Pancreas (tissue), 10 donors: ENCODE measurements at regions not wholly inside any gene's neighbourhood (a gene's known extent, or its start where the extent isn't known, plus 50 kb on each side); places are given as distances from the start of the nearest gene placed in this dataset.
"Not testable (repeated sequence)": the region's sequence is repeated elsewhere in the genome, so short reads cannot be mapped to it uniquely, and the experiment has no call there.

ENCODE experiments used
- ATAC-seq, 4 donors: fragments of 200-7000 bp; cut with Tn5 transposase; one replicate each; pipeline versions ENCODE4 v1.8.0 to v1.9.1; 2020; ENCODE audit warnings: mild to moderate bottlenecking in 4 of 4, moderate library complexity in 4 of 4
- DNase-seq, 6 donors: peaks; one replicate each; pipeline ENCODE4 v3.0.0-alpha.2; 2020
- FAIRE-seq: peaks from 2 replicates; lab custom pipeline; 2012; peaks lifted over from hg19 to GRCh38; lab: Jason Lieb, UNC
- H3K27ac ChIP-seq, 4 donors: fragments of 200-600 bp; sonication (generic); 1 replicate in 3 of 4; 2 replicates in 1 of 4; pipeline versions ENCODE4 v1.5.0 to v1.8.0; 2020
- H3K27me3 ChIP-seq, 4 donors: fragments of 200-600 bp; one replicate each; pipeline ENCODE4 v1.8.0; 2021
- H3K36me3 ChIP-seq, 3 donors: fragments of 200-600 bp; sonication (generic) in 1 of 3; one replicate each; pipeline versions ENCODE4 v1.5.0 to v1.8.0; 2020 to 2021
- H3K4me1 ChIP-seq, 3 donors: fragments of 200-600 bp; one replicate each; pipeline ENCODE4 v1.8.0; 2021
- H3K4me3 ChIP-seq, 4 donors: fragments of 200-600 bp; sonication (generic) in 2 of 4; one replicate each; pipeline versions ENCODE4 v1.5.0 to v1.8.0; 2020 to 2021
- H3K9me3 ChIP-seq, 4 donors: fragments of 200-600 bp; one replicate each; pipeline ENCODE4 v1.8.0; 2021
- CTCF ChIP-seq, 4 donors: fragments of 200-600 bp; sonication (generic) in 3 of 4; IDR thresholded peaks; one replicate each; pipeline versions ENCODE4 v1.5.0 to v1.8.0; 2021; ENCODE audit warnings: antibody characterized with exemption in 4 of 4
- WGBS, 2 donors: extraction: QIAGEN DNeasy Blood & Tissue Kit; methylation state at CpG; one replicate each; pipeline ENCODE4 v1.1.7; 2013; 5-methylcytosine and 5-hydroxymethylcytosine counted together
- intact Hi-C, 3 donors: fragments of 100-400 bp; cut with DNase I; formaldehyde crosslinking; loops; one replicate each; pipeline versions ENCODE4 v1.11.1 to v1.14.2; 2022
- donor health status: healthy with polysubstance abuse.
- donor health status: DM: no; HTN: no; CAD: no; lungs with moderate emphysema.
- donor health status: DM: no; HTN: no; CAD: no.
- donor health status: control.
- donor health status: control.
- donor health status: Bipolar disorder and iron deficiency.
- donor health status: DM: yes; HTN: yes; CAD: no.
- donor health status: DM: no; HTN: no; CAD: no.
- donor health status: DM: no; HTN: no; CAD: no.
- donor health status: DM: yes; HTN: yes; CAD: no.

- no peaks in the 10 kb centered on the region for H3K27me3 ChIP-seq
- no peak overlapping the region for H3K4me3 ChIP-seq
- 35 to 47% methylated on average over 7 of the region's 7 CpGs for WGBS, 2 donors
- no peak for FAIRE-seq
- H3K36me3 ChIP-seq, result no peaks in the 10 kb centered on the region
- intact Hi-C loops, result no loop called here
- no peaks in the 10 kb centered on the region for H3K9me3 ChIP-seq
- H3K4me1 ChIP-seq, result no peaks in the 10 kb centered on the region
- no peak for DNase-seq
- no peak for TF ChIP-seq CTCF (IDR thresholded peaks at IDR 0.05)
- no peak for ATAC-seq
- no peak overlapping the region for H3K27ac ChIP-seq
Measured at GRCh38 chr6:130611366-130611765, 215.8 kb upstream of the SMLR1 start.

GRCh38 chr6:130613176-130613575 is 214.0 kb upstream of the SMLR1 start:
- FAIRE-seq, result no peak
- no peak for TF ChIP-seq CTCF (IDR thresholded peaks at IDR 0.05)

GRCh38 chr6:130615816-130616215 is 211.4 kb upstream of the SMLR1 start:
- intact Hi-C loops, result no loop called here

More at GRCh38 chr6:130613176-130613575, 214.0 kb upstream of the SMLR1 start:
- no peaks in the 10 kb centered on the region for H3K27me3 ChIP-seq
- H3K36me3 ChIP-seq, result no peaks in the 10 kb centered on the region
- H3K9me3 ChIP-seq, result no peaks in the 10 kb centered on the region
- H3K4me1 ChIP-seq, result no peaks in the 10 kb centered on the region
- H3K4me3 ChIP-seq, result no peak overlapping the region
- WGBS, 2 donors, result 63 to 78% methylated on average over 7 of the region's 7 CpGs
- no peak overlapping the region for H3K27ac ChIP-seq
- DNase-seq, result no peak
- no peak for ATAC-seq
- intact Hi-C loops, result no loop called here

GRCh38 chr6:130617658-130618057 is 209.5 kb upstream of the SMLR1 start:
- Histone ChIP-seq H3K4me3 (no peak overlapping the region), H3K27me3 (no peaks in the 10 kb centered on the region), H3K36me3 (no peaks in the 10 kb centered on the region), H3K4me1 (no peaks in the 10 kb centered on the region), H3K9me3 (no peaks in the 10 kb centered on the region), H3K27ac (no peak overlapping the region)
- no peak for FAIRE-seq
- no peak for ATAC-seq
- DNase-seq, result no peak
- intact Hi-C loops, result no loop called here
- 37 to 47% methylated on average over 2 of the region's 2 CpGs for WGBS, 2 donors
- no peak for TF ChIP-seq CTCF (IDR thresholded peaks at IDR 0.05)

More at GRCh38 chr6:130615816-130616215, 211.4 kb upstream of the SMLR1 start:
- Histone ChIP-seq H3K4me3 (no peak overlapping the region), H3K36me3 (no peaks in the 10 kb centered on the region), H3K27ac (no peak overlapping the region), H3K27me3 (no peaks in the 10 kb centered on the region), H3K4me1 (no peaks in the 10 kb centered on the region), H3K9me3 (no peaks in the 10 kb centered on the region)
- FAIRE-seq (no peak), ATAC-seq (no peak), DNase-seq (no peak)
- WGBS, 2 donors, result 81 to 92% methylated on average over 1 of the region's 1 CpG
- TF ChIP-seq CTCF (IDR thresholded peaks at IDR 0.05), result no peak

- DNase-seq, H3K9me3 ChIP-seq, H3K4me1 ChIP-seq, FAIRE-seq, intact Hi-C loops, ATAC-seq, H3K36me3 ChIP-seq, H3K27me3 ChIP-seq, H3K4me3 ChIP-seq, H3K27ac ChIP-seq: not testable (repeated sequence)
- 76 to 80% methylated on average over 5 of the region's 5 CpGs for WGBS, 2 donors
Measured at GRCh38 chr6:130618806-130619205, 208.4 kb upstream of the SMLR1 start.
